ENCODE measurements at regions not wholly inside any gene's neighbourhood (a gene's known extent, or its start where the extent isn't known, plus 50 kb on each side); places are given as distances from the start of the nearest gene placed in this dataset.

DNA sequence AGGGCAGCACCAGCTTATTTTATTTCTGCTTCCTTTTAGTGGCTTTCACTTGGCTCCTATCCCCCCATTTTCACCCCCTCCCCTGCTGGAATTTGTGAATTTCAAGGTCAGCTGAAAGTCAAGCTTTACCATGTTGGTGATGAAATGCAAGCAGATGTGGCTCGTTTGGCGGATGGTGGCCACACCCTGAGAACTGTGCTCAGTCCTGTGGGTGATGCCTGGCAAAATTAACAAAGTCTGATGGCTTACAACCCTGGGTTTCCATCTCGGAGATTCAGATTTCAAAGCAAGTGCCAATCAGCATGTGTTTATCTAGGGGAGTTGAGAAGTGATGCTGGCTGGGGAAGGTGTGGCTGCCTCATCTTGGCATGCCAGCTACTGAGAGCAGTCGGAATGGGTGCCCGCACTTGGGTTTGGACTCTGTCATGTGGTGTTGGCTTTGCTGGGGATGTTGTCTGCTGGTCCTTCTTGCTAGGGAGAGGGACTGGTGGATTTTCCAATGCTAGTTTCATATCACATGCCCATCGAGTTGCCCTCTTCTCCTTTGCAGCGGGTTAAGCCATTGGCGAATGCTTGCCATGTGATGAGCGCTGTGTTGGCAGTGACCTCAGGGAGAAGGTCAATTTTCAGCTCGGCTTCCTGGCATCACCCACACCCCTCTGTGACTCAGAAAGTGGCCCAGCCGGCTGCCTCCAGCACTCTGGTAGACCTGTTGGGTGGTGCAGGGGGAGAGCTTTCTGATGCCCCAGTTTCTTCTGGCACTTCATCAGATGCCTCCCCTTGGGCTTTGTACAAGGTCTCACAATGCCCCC, 77.0 kb upstream of the PITX1 start:
- no peak overlapping the region for H3K27ac ChIP-seq (ENCODE audit: insufficient read depth, low read length, poor library complexity, severe bottlenecking)
- no peaks in the 10 kb centered on the region for H3K4me1 ChIP-seq (ENCODE audit: control insufficient read depth, insufficient read depth, low read length, poor library complexity, severe bottlenecking)
- no peak for DNase-seq
- no peaks in the 10 kb centered on the region for H3K27me3 ChIP-seq (replicated peaks; ENCODE audit: control insufficient read depth, insufficient read depth, low read length, poor library complexity, severe bottlenecking)
- no peaks in the 10 kb centered on the region for H3K36me3 ChIP-seq (ENCODE audit: control insufficient read depth, insufficient read depth, low read length)
- H3K9me3 ChIP-seq (ENCODE audit: control insufficient read depth, low read length), result no peaks in the 10 kb centered on the region
- H3K4me3 ChIP-seq (ENCODE audit: insufficient read depth, low read depth, low read length, poor library complexity, severe bottlenecking), result no peak overlapping the region

DNA sequence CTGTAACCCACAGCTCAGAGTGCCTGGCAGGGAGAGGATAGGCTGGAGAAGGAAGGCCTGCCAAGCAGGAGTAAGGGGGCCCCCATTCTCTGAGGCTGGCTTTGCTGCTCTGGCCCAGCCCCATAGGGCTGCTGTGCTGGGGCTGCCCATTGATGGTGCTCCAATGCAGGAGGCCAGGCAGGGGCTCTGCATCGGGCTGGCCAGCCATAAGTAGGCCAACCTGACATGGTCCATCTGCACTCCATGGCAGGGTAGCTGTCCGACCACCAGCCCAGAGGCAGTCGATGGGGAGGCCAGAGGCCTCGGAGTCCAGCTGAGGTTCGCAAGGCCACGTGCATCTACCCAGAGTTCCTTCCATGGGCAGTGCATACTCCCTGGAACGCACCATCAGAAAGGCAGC, 75.0 kb upstream of the PITX1 start:
- Histone ChIP-seq H3K4me1 (ENCODE audit: control insufficient read depth, insufficient read depth, low read length, poor library complexity, severe bottlenecking) (no peaks in the 10 kb centered on the region), H3K27me3 (replicated peaks; ENCODE audit: control insufficient read depth, insufficient read depth, low read length, poor library complexity, severe bottlenecking) (no peaks in the 10 kb centered on the region), H3K36me3 (ENCODE audit: control insufficient read depth, insufficient read depth, low read length) (no peaks in the 10 kb centered on the region), H3K9me3 (ENCODE audit: control insufficient read depth, low read length) (no peaks in the 10 kb centered on the region), H3K4me3 (ENCODE audit: insufficient read depth, low read depth, low read length, poor library complexity, severe bottlenecking) (no peak overlapping the region), H3K27ac (ENCODE audit: insufficient read depth, low read length, poor library complexity, severe bottlenecking) (no peak overlapping the region)
- DNase-seq, result no peak

DNA sequence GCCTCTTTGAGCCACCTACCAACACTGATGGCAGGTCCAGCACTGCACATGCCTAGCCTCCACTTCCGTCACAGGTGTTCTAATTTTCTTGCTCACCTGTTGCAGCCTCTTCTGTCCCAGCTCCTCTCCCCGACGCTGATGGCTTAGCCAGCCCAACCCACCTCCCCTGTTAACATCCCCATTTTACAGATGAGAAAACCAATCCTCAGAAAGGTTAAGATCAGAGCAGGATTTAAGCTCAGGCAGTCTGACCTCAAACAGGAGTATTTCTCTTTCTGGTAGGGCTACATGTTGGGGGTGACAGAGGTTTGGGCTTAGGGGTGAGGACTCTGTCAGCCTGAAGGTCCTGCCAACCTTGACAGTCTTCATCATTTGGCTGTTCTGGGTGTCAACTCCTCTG, 74.5 kb upstream of the PITX1 start:
- no peaks in the 10 kb centered on the region for H3K9me3 ChIP-seq (ENCODE audit: control insufficient read depth, low read length)
- no peak overlapping the region for H3K4me3 ChIP-seq (ENCODE audit: insufficient read depth, low read depth, low read length, poor library complexity, severe bottlenecking)
- H3K36me3 ChIP-seq (ENCODE audit: control insufficient read depth, insufficient read depth, low read length), result no peaks in the 10 kb centered on the region
- no peak overlapping the region for H3K27ac ChIP-seq (ENCODE audit: insufficient read depth, low read length, poor library complexity, severe bottlenecking)
- H3K27me3 ChIP-seq (replicated peaks; ENCODE audit: control insufficient read depth, insufficient read depth, low read length, poor library complexity, severe bottlenecking), result no peaks in the 10 kb centered on the region
- DNase-seq, result no peak
- H3K4me1 ChIP-seq (ENCODE audit: control insufficient read depth, insufficient read depth, low read length, poor library complexity, severe bottlenecking), result no peaks in the 10 kb centered on the region

DNA sequence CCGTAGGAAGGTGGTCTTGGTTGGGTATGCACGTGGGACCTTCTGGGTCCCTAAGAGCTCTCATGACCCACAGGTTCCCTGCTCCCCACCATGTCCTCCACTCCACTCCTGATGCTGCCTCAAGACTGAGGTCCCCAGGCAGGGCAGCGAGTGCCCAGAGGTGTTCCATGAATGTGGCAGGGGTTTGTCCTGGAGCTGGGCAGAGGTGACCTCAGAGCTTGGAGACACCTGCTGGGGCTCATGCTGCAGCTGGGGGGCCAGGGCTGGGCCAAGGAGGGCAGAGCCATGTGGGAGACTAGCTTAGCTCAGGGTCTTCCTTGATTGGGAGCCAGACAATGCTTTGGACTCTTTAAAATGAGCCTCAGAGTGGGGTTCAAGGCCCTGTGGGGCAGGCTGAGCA, 74.0 kb upstream of the PITX1 start:
- Histone ChIP-seq H3K9me3 (ENCODE audit: control insufficient read depth, low read length) (no peaks in the 10 kb centered on the region), H3K36me3 (ENCODE audit: control insufficient read depth, insufficient read depth, low read length) (no peaks in the 10 kb centered on the region), H3K27ac (ENCODE audit: insufficient read depth, low read length, poor library complexity, severe bottlenecking) (no peak overlapping the region), H3K27me3 (replicated peaks; ENCODE audit: control insufficient read depth, insufficient read depth, low read length, poor library complexity, severe bottlenecking) (no peaks in the 10 kb centered on the region), H3K4me3 (ENCODE audit: insufficient read depth, low read depth, low read length, poor library complexity, severe bottlenecking) (no peak overlapping the region), H3K4me1 (ENCODE audit: control insufficient read depth, insufficient read depth, low read length, poor library complexity, severe bottlenecking) (no peaks in the 10 kb centered on the region)
- no peak for DNase-seq

DNA sequence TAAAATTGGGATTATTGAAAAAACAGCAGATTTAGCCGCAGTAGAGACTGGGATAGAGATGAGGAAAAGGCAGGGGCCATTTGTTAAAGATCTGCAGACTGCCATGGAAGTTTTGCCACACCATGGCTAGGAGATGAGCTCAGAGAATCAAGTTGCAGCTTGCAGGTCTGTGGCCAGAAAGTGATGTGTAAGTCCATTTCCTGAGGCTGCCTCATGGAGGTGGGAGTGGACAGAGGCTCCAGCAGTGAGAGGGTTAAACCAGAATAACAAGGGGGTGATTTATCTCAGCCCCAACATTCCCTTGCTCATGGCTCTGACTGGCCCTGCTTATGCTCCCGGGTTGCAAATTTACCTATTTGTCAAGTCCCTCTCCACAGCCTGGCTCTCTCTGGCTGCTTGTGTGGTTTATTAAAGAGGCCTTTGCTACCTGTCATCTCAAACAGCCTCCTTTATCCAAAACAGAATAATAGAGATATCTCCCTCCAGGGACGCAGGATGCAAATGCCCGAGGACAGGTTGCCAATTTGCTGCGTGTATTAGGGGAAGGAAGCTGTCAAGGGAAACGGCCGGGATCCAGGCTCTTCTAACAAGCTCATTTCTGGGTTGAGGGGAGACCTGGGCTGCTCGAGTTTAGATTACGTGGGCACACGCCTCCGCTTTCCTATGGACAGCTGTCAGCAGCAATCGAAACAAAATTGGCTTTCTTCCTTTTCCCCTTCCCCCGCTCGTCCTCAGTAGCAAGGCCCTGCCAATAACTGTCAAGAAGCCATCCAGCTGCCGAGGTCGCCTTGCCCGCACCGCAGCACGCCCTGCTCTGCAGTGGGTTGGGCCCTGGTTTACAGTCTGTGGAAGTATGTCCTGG, 72.8 kb upstream of the PITX1 start:
- Histone ChIP-seq H3K36me3 (ENCODE audit: control insufficient read depth, insufficient read depth, low read length) (no peaks in the 10 kb centered on the region), H3K27me3 (replicated peaks; ENCODE audit: control insufficient read depth, insufficient read depth, low read length, poor library complexity, severe bottlenecking) (no peaks in the 10 kb centered on the region), H3K9me3 (ENCODE audit: control insufficient read depth, low read length) (no peaks in the 10 kb centered on the region), H3K27ac (ENCODE audit: insufficient read depth, low read length, poor library complexity, severe bottlenecking) (no peak overlapping the region), H3K4me1 (ENCODE audit: control insufficient read depth, insufficient read depth, low read length, poor library complexity, severe bottlenecking) (no peaks in the 10 kb centered on the region), H3K4me3 (ENCODE audit: insufficient read depth, low read depth, low read length, poor library complexity, severe bottlenecking) (no peak overlapping the region)
- DNase-seq, result no peak

DNA sequence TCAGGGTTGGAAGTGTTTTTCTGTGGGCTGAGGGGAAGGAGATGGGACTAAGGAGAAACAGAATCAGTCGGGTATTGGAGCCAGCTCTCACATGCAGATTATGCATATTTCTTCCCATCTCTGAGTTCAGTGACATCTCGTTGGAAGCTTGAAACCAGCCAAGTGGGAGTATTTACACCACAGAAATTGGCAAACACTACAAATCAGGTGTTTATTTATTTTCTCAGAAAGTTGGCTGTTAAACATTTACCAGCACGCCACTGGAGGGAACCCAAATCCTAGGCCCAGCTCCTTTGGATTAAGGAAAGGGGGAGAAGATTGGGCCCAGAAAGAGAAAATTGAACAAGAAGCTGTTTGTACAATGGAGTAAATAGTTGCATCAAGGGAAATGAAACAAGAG, 72.1 kb upstream of the PITX1 start:
- Histone ChIP-seq H3K27ac (ENCODE audit: insufficient read depth, low read length, poor library complexity, severe bottlenecking) (no peak overlapping the region), H3K4me3 (ENCODE audit: insufficient read depth, low read depth, low read length, poor library complexity, severe bottlenecking) (no peak overlapping the region), H3K9me3 (ENCODE audit: control insufficient read depth, low read length) (no peaks in the 10 kb centered on the region), H3K27me3 (replicated peaks; ENCODE audit: control insufficient read depth, insufficient read depth, low read length, poor library complexity, severe bottlenecking) (no peaks in the 10 kb centered on the region), H3K36me3 (ENCODE audit: control insufficient read depth, insufficient read depth, low read length) (no peaks in the 10 kb centered on the region), H3K4me1 (ENCODE audit: control insufficient read depth, insufficient read depth, low read length, poor library complexity, severe bottlenecking) (no peaks in the 10 kb centered on the region)
- no peak for DNase-seq

DNA sequence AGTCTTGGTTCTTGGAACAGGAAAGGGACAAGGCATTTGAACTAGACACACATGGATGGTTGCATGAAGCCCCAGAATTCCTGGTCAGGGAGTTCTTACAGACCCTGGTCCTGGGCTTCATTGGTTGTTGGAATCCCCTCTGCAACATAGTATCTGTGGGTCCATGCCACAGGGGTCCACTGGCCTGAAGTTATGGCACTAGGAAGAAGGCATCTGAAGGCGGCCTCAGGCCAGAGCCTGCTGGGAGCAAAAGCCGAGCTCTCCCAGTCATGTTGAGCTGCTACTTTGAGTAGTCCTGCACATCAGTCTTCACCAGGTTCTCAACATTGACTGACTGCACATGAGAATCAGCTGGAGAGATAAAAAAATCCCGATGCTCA, 71.1 kb upstream of the PITX1 start:
- Histone ChIP-seq H3K9me3 (ENCODE audit: control insufficient read depth, low read length) (no peaks in the 10 kb centered on the region), H3K4me1 (ENCODE audit: control insufficient read depth, insufficient read depth, low read length, poor library complexity, severe bottlenecking) (no peaks in the 10 kb centered on the region), H3K4me3 (ENCODE audit: insufficient read depth, low read depth, low read length, poor library complexity, severe bottlenecking) (no peak overlapping the region), H3K36me3 (ENCODE audit: control insufficient read depth, insufficient read depth, low read length) (no peaks in the 10 kb centered on the region), H3K27me3 (replicated peaks; ENCODE audit: control insufficient read depth, insufficient read depth, low read length, poor library complexity, severe bottlenecking) (no peaks in the 10 kb centered on the region), H3K27ac (ENCODE audit: insufficient read depth, low read length, poor library complexity, severe bottlenecking) (no peak overlapping the region)
- DNase-seq, result no peak

DNA sequence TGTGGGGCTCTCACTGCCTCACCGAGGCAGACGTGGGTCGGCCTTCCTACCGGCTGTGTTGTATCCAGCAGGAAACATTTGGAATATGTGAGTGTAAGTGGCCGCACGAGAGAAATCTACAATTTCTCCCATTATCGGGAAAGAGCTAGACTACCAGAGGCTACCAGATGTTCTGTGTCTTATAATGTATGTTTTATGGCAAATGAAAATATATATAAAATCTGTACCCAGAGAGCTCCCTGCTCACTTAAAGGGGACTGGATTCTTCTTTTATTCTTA, 69.5 kb upstream of the PITX1 start:
- no peak for DNase-seq
- Histone ChIP-seq H3K27me3 (replicated peaks; ENCODE audit: control insufficient read depth, insufficient read depth, low read length, poor library complexity, severe bottlenecking) (no peaks in the 10 kb centered on the region), H3K4me1 (ENCODE audit: control insufficient read depth, insufficient read depth, low read length, poor library complexity, severe bottlenecking) (no peaks in the 10 kb centered on the region), H3K27ac (ENCODE audit: insufficient read depth, low read length, poor library complexity, severe bottlenecking) (no peak overlapping the region), H3K9me3 (ENCODE audit: control insufficient read depth, low read length) (no peaks in the 10 kb centered on the region), H3K4me3 (ENCODE audit: insufficient read depth, low read depth, low read length, poor library complexity, severe bottlenecking) (no peak overlapping the region), H3K36me3 (ENCODE audit: control insufficient read depth, insufficient read depth, low read length) (no peaks in the 10 kb centered on the region)

DNA sequence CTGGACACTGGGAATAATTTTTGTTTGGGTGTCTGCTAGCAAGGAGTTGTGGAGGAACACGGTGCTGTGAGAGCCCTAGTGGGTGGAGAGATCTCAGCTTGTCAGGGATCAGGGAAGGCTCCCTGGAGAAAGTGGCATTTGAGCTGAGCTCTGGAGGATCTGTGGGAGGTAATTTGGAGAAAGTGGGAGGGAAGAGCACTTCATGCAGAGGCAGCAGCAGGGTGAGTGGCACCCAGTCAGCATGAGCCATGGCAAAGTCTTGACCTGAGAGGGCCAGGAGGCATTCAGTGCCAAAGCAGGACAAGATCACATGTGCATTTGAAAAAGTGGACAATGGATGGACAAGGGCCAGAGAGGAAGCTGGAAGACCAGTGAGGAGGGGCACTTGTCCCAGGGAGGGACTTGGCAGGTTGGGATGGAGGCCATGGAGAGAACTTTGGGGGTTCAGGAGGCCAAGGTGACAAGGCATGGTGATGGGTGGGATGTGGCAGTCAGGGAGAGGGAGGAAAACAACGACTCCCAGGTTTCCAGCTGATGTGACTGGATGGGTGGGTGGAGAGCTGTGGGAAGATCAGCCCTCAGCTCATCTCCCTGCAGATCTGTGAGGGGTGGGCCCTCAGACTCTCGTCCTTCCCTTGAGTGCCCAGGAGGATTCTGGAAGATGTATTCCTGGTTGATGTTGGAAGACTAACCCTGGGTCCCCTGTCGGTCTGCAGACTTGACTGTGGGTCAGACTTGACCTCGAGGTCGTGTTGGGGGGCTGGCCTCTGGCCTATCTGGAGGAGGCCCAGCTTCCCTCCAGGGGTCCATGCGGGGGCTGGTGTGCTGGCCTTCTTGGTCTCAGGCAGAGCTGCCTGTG, 68.9 kb upstream of the PITX1 start:
- no peak overlapping the region for H3K27ac ChIP-seq (ENCODE audit: insufficient read depth, low read length, poor library complexity, severe bottlenecking)

DNA sequence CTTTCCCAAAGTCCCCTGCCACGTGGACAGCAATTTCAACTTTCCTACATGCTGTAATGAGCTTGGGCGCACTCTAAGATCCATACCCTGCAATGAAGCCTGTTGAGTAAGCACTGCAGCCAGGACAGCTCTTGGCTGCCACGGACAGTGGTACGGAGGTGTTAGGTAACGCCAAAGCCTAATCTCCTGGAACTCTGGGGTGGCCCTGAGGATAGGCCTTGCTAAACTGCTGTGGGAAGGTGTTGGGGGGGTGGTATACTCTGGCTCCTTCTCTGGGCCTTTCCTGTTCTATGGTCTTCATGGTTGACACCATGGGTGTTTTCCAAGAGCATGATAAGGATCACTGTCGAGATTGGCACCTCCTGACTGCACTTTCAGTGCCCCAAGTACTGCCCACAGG, 66.4 kb upstream of the PITX1 start:
- Histone ChIP-seq H3K27ac (ENCODE audit: insufficient read depth, low read length, poor library complexity, severe bottlenecking) (no peak overlapping the region), H3K4me1 (ENCODE audit: control insufficient read depth, insufficient read depth, low read length, poor library complexity, severe bottlenecking) (no peaks in the 10 kb centered on the region), H3K4me3 (ENCODE audit: insufficient read depth, low read depth, low read length, poor library complexity, severe bottlenecking) (no peak overlapping the region), H3K27me3 (replicated peaks; ENCODE audit: control insufficient read depth, insufficient read depth, low read length, poor library complexity, severe bottlenecking) (no peaks in the 10 kb centered on the region), H3K36me3 (ENCODE audit: control insufficient read depth, insufficient read depth, low read length) (no peaks in the 10 kb centered on the region), H3K9me3 (ENCODE audit: control insufficient read depth, low read length) (no peaks in the 10 kb centered on the region)
- no peak for DNase-seq

More for the DNA sequence above, 68.9 kb upstream of the PITX1 start:
- no peaks in the 10 kb centered on the region for H3K9me3 ChIP-seq (ENCODE audit: control insufficient read depth, low read length)
- H3K4me3 ChIP-seq (ENCODE audit: insufficient read depth, low read depth, low read length, poor library complexity, severe bottlenecking), result no peak overlapping the region
- H3K27me3 ChIP-seq (replicated peaks; ENCODE audit: control insufficient read depth, insufficient read depth, low read length, poor library complexity, severe bottlenecking), result no peaks in the 10 kb centered on the region
- H3K4me1 ChIP-seq (ENCODE audit: control insufficient read depth, insufficient read depth, low read length, poor library complexity, severe bottlenecking), result no peaks in the 10 kb centered on the region
- no peaks in the 10 kb centered on the region for H3K36me3 ChIP-seq (ENCODE audit: control insufficient read depth, insufficient read depth, low read length)
- DNase-seq, result no peak
